ENCODE measurements at regions not wholly inside any gene's neighbourhood (a gene's known extent, or its start where the extent isn't known, plus 50 kb on each side); places are given as distances from the start of the nearest gene placed in this dataset.

- no peak for DNase-seq (ENCODE audit: low read depth in 2 of 2)
- TF ChIP-seq CTCF (IDR thresholded peaks at IDR 0.05; ENCODE audit: low read depth, low read length), result no peak
- H3K4me3 ChIP-seq (replicated peaks in 1 of 2; ENCODE audit: low read depth in 2 of 2, low read length in 2 of 2), result no peak overlapping the region
These were observed 303.3 kb upstream of the FGF16 start for GRCh38 chrX:77143907-77144306.

DNA sequence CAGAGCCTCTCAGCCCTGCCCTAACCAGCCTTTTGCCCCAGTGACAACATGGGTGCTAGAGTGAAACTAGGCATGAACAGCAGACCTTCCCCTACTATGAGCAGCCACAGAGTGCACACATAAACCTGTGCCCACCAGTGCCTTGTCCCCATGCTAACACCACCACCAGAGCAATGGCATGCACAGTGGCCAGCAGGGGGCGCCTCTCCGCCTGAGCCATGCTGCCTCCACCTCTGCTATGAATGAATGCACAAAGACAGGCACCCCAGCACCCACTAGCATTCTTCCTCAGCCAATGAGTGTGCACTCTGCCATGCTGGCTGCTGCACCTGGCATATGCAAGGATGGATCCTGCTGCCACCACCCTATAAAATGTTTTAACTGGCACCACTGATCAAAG, 286.9 kb upstream of the FGF16 start:
- peak; percentile 12 for TF ChIP-seq CTCF (IDR thresholded peaks at IDR 0.05; ENCODE audit: low read depth, low read length)
- DNase-seq (ENCODE audit: low read depth in 2 of 2), result peak in 1 of 2 donors; percentile 1
- H3K4me3 ChIP-seq (replicated peaks in 1 of 2; ENCODE audit: low read depth in 2 of 2, low read length in 2 of 2), result no peak overlapping the region

DNA sequence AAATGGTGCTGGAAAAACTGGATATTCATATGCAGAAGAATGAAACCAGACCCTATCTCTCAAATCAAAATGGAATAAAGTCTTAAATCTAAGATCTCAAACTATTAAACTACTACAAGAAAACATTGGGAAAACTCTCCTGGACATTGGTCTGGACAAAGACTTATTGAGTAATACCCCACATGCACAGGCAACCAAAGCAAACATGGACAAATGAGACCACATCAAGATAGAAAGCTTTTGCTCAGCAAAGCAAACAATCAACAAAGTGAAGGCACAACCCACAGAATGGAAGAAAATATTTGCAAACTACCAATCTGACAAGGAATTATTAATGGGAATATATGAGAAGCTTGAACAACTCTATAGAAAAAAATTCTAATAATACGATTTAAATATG, 284.4 kb upstream of the FGF16 start:
- H3K4me3 ChIP-seq (replicated peaks in 1 of 2; ENCODE audit: low read depth in 2 of 2, low read length in 2 of 2), result no peak overlapping the region
- no peak for DNase-seq (ENCODE audit: low read depth in 2 of 2)
- no peak for TF ChIP-seq CTCF (IDR thresholded peaks at IDR 0.05; ENCODE audit: low read depth, low read length)

GRCh38 chrX:77167993-77168392, 279.2 kb upstream of the FGF16 start:
- peak; percentile 16 to 74 for DNase-seq (ENCODE audit: low read depth in 2 of 2)
- no peak overlapping the region for H3K4me3 ChIP-seq (replicated peaks in 1 of 2; ENCODE audit: low read depth in 2 of 2, low read length in 2 of 2)
- no peak for TF ChIP-seq CTCF (IDR thresholded peaks at IDR 0.05; ENCODE audit: low read depth, low read length)

GRCh38 chrX:77174680-77175519, 272.3 kb upstream of the FGF16 start:
- TF ChIP-seq CTCF (IDR thresholded peaks at IDR 0.05; ENCODE audit: low read depth, low read length), result no peak
- peak in 1 of 2 donors; percentile 52 for DNase-seq (ENCODE audit: low read depth in 2 of 2)
- no peak overlapping the region for H3K4me3 ChIP-seq (replicated peaks in 1 of 2; ENCODE audit: low read depth in 2 of 2, low read length in 2 of 2)

DNA sequence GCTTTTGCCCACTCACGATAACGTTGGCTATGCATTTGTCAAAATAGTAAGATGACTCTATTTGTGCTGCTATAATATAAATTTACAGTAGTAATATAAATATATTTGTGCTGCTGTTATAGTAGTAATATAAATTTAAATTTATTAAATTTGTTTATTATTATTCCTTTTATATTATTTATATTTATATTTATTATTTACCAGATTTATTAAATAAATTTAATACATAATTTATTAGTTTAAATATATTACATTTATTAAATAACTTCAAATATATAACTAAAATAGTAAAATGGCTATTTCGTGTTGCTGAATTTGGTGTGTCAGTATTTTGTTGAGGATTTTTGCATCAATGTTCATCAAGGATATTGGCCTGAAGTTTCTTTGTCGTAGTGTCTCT, 246.5 kb upstream of the FGF16 start:
- no peak for TF ChIP-seq CTCF (IDR thresholded peaks at IDR 0.05; ENCODE audit: low read depth, low read length)
- no peak for DNase-seq (ENCODE audit: low read depth in 2 of 2)
- H3K4me3 ChIP-seq (replicated peaks in 1 of 2; ENCODE audit: low read depth in 2 of 2, low read length in 2 of 2), result no peak overlapping the region

- no peak for TF ChIP-seq CTCF (IDR thresholded peaks at IDR 0.05; ENCODE audit: low read depth, low read length)
- H3K4me3 ChIP-seq (replicated peaks in 1 of 2; ENCODE audit: low read depth in 2 of 2, low read length in 2 of 2), result no peak overlapping the region
- DNase-seq (ENCODE audit: low read depth in 2 of 2), result no peak
These were observed 224.1 kb upstream of the FGF16 start for GRCh38 chrX:77223046-77223445.

Measured in cardiac fibroblast (primary cell).